ENCODE measurements at regions not wholly inside any gene's neighbourhood (a gene's known extent, or its start where the extent isn't known, plus 50 kb on each side); places are given as distances from the start of the nearest gene placed in this dataset.

DNA sequence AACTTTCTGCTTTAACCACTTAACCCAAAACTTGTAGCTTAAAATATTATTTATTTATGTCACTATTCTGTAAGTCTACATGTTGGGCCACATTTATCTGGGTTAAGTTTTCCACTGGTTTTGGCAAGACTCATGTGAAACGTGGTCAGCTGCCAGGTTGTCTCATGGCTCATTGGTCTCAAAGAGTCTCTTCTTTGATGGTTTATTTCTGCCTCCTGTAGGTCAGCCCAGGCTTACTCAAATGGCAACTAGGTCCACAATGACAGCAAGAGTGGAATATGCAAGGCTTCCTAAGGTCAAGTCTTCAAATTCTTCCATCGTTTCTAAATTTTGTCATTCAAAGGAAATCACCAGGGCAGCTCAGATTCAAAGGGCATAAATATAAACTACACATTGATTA lies 828.7 kb downstream of the PCDH7 start:
- DNase-seq, result no peak

DNA sequence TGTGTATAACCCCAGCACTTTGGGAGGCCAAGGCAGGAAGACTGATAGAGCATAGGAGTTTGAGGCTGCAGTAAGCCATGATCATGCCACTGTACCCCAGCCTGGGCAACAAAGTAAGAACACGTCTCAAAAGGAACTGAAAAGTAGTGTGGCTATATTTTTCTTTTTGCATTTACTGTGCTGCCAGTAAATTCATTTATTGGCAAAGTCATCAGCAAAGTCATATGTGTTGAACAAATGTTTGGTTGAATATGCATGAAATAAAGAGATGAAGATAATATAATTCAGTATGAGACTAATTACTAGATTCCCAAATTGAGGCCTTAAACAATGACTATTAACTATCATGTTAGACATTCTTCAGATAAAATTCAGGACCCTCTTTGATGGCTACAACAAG lies 829.1 kb downstream of the PCDH7 start:
- DNase-seq, result no peak

DNA sequence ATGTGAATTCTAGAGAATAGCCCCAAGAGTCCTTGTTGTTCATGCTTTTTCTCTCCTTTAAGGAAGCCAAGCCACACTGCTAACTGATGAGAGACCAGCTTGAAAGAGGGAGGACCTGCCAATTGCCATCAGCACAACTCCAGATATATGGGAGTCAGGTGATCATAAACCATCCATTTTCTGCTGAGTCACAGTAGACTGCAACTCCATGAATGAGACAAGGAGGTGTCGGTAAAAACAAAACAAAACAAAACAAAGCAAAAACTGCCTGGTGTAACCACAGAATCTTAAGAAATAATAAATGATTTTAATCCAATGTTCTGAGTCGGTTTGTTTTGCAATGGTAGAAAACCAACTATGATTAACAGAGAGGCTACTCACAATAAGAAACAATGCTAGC lies 837.3 kb downstream of the PCDH7 start:
- no peak for DNase-seq

DNA sequence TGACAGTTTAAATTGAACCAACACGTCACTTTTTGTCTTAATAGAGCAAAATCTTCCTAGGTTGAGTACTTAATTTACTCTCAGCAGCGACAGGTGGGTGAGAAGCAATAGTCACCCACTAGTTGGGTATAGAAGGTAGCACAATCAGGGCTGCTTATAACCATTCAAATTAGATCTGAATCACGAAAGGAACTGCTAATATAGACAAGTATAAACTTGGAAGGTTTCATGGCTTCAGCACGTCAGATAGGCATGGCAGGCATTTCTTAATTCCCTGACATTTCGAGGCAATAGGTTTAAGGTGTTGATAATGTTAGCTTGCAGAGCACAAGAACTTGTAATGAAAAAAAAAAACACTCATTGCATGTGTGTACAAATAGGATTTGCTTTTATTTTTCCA lies 853.4 kb downstream of the PCDH7 start:
- DNase-seq, result no peak

DNA sequence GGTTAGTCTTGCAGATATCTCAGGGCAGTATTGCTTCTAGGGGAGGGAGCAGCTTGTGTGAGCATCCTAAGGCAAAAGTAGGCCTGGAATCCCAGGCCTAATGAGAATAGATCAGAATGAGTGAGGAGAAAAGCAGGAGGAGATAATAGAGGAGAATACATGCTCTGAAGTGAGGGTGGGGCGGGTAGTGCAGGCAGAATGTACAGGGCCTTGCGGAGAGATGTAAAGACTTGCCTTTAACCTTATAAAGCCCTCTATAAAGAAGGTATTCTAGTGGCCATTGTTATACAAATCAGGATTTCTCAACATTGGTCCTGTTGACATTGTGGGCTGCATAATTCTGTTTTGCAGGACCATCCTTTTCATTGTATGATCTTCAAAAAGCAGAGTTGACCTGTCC lies 855.3 kb downstream of the PCDH7 start:
- no peak for DNase-seq

DNA sequence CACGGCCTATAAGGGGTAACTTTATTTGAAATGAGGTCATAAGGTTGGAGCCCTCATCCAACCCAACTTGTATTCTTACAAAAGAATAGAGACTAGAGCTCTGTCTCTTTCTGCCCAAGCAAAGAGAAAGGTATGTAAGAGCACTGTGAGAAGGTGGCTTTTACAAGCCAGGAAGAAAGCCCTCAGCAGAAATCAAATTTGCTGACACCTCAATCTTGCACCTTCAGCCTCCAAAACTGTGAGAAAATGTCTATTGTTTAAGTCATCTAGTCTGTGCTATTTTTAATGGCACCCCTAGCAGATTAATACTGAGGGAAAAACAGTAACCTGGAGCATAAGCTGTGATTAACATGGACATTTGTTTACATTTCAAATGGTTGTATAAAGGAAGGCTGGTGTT lies 860.7 kb downstream of the PCDH7 start:
- DNase-seq, result no peak

DNA sequence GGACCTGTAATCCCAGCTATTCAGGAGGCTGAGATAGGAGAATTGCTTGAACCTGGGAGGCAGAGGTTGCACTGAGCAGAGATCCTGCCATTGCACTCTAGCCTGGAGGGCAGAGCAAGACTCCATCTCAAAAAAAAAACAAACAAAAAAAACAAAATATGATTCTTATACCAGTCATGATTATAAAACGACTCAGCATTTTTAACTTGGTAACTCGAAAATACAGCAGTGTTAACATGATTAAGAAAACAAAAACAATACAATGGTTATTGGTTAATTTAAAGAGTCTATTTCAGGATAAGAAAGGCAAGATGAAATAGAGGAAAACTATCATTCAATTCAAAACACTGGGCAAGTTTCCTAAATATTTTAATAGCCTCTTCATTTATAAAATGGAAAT lies 865.3 kb downstream of the PCDH7 start:
- DNase-seq, result no peak

DNA sequence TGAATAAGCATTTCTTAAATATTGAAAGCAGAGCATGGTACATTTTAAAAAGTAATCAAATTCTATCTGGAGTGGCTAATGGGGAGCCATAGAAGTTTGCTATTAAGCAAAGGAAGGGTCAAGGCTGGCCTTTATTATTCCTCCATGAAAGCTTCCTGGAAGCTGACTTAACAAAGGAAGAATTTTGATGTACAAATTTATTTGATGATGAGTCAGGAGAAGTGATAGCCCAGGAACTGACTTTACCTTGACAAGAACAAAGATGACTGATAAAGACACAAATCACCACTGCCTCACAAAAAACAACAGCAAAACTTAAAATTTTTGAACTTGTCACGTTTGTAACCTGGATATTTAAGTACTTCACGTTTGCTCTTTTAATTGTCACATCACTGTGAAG lies 872.1 kb downstream of the PCDH7 start:
- no peak for DNase-seq

DNA sequence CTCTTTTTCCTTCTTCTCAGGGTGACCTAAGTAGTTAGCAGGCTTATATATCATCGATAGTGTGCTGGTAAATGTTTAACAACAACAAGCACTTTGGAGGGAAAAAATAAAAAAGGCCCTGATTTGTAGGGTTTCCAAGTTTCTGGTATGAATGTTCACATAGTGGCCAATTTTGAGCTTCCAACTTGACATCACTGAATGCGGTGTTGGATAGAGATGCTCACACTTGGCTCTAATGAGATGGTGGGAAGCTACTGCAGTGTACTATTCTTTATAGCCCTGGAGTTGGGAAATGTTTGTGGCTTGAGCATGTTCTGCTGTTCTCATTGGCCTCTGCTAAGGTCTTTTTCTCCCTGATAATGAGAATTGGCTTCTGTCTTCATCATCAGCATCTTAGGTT lies 875.3 kb downstream of the PCDH7 start:
- DNase-seq, result no peak

DNA sequence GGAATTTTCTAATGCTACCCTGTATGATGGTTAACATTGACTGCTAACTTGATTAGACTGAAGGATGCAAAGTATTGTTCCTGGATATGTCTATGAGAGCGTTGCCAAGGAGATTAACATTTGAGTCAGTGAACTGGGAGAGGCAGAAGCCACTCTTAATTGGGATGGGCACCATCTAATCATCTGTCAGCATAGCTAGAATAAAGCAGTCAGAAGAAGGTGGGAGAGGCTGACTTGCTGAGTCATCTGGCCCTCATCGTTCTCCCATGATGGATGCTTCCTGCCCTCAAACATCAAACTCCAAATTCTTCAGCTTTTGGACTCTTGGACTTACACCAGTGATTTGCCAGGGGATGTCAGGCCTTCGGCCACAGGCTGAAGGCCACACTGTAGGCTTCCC lies 878.5 kb downstream of the PCDH7 start:
- no peak for DNase-seq

DNA sequence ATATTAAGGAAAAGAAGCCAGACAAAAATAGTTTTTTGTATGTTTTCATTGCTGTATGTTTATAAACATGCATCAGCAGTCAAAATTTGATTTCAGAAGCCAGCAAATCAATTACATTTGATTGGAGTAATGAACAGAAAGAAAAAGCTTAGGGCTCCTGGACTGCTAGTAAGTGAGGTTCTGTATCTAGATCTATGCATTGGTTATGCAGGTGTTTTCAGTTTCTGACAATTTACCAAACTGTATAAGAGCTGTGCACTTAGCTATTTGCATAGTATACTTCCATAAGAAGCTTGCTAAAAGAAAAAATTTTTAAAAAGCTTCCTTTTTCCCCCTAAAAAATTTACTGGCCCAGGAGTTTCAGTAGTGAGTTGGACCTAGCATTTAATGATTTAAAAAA lies 881.6 kb downstream of the PCDH7 start:
- no peak for DNase-seq

DNA sequence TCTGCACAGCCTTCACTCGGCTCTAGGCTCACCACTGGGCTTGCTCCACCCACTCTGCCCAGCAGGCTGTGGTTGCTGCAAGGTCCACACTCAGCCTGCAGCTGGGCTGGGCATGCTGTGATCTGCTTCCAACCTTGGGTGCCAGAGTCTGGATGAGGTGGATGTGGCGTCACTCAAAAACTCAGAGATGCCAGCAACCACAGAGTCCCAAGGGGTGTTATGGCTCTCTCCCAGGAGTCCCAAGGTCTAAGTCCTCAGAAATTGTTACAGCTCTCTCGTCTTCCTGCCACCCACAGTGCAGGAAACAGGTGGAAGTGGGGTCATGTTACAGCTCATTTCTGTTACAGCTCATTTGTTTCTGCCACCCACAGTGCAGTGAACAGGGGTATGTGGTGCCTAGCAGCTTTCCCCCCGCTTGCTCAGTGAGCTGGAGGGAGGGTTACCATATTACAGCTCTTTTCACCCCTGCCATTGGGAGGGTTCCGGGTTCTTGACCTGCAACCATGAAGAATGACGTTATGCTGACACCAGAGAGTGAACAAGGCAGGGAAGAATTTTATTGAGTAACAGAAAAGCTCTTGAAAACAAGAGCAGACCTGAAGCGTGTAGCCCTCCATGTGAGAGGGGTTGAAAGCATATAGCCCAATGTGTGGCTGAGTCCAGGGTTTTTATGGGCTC lies 893.9 kb downstream of the PCDH7 start:
- DNase-seq, result no peak

DNA sequence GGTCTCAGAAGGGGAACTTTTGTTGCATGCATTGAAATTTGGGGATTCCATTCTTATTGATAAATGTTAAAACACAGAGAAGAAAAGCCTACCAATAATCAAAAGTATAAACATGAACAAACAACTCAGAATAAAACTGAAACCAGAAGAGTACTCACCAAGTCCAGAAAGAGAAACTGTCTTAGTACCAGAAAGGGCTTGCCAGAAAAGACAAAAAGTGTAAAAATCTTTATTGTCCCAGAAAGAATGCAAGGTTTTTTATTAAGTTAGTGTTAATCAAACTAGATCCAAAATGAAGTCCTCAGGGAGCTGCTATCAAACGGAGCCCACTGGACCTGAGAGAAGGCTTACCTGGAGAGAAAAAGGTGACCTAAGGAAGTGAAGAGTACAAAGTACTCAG lies 897.5 kb downstream of the PCDH7 start:
- no peak for DNase-seq

DNA sequence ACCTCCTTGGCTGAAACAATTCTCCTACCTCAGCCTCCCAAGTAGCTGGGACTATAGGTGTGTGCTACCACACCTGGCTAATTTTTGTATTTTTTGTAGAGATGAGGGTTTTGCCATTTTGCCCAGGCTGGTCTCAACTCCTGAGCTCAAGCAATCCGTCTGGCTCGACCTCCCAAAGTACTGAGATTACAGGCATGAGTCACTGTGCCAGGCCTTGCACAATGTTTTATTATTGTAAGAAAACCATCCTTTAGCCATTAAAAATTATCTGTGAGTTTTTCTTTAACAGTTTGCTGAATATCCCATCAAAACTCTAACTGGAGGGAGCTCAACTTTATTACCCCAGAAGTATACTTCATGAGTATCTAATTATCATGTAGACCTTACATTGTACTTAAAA lies 900.3 kb downstream of the PCDH7 start:
- no peak for DNase-seq

DNA sequence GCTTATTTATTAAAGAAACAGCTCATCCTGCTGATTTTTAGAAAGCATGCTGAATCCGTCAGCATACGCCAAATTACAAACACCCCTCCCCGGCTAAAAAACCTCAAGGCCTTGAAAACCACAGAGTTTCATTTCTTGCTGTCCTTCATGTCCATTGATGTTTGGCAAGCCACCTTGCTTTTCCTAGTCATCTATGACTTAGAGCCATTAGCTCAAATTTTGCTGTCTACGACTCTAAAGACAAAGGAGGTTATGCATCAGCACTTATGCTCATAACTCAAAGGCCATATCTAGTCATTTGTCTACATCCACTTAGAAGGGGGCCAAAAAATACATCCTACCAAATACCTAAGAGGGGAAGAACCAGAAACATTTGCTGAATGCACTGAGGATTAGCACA lies 925.1 kb downstream of the PCDH7 start:
- no peak for DNase-seq

DNA sequence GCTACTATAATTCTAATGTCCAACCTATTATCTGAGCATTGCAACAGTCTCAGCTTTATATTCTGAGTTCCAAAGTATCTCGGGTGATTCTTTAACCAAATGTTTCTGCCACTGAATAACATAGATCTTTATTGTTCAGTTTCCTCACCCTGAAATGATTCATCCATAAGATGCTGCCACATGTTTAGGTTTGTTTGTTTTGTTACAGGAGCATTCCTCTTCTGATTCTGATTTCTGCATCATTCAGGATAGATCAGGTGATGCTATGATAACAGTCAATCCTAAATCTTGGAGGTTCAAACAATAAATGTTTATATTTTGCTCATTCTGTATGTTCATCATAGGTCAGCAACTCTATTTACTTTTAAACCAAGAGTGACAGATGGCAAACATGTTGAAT lies 927.6 kb downstream of the PCDH7 start:
- DNase-seq, result no peak

DNA sequence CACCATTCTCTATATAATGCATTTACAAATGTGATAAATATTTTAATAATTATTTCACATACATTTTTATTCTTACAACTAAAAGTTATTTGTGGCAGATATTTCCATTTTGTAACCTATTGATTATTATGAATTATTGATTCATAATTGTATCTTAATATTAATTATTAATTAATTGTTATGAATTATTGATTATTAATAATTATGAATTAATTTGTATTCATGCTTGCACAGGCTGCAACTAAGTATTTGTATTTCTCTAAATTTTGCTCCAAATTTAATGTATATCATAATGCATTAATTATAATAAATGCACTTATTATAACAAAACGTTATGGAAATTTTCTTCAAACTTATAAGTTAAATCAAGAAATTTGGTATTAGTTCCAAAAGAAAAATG lies 929.7 kb downstream of the PCDH7 start:
- DNase-seq, result no peak

DNA sequence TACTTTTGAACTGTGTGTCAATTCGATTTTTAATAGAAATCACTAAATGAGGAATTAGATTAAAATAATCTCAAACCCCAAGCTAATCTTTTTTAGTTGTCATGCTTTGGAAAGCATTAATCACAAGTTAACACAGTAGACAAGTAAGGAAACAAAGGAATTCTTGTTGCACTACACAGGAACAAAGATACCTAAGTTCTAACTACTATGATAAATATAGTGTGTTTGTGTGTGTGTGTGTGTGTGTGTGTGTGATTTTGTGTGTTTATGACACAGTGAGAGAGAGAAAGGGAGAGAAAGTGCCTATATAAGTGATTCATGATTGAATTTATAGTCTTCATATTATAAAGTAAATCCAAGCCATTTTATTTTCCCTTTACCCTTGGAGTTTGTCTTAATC lies 931.4 kb downstream of the PCDH7 start:
- DNase-seq, result no peak

DNA sequence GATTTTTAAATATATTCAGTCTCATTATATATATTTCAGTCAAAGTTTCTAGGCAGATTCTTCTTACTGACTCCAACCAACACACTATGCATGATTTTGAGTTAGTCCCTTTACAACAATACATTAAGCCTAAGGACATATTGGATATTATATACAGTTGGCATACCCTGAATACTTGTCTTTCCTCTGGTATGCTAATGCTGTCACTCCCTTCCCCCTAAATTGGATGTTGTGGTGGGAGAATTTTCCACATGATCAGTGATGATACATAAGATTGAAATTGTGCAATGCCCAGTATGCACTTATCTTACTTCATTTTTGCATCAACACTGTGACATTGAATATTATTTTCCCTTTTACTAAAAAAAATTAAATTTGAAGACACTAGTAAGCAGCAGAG lies 935.2 kb downstream of the PCDH7 start:
- no peak for DNase-seq

DNA sequence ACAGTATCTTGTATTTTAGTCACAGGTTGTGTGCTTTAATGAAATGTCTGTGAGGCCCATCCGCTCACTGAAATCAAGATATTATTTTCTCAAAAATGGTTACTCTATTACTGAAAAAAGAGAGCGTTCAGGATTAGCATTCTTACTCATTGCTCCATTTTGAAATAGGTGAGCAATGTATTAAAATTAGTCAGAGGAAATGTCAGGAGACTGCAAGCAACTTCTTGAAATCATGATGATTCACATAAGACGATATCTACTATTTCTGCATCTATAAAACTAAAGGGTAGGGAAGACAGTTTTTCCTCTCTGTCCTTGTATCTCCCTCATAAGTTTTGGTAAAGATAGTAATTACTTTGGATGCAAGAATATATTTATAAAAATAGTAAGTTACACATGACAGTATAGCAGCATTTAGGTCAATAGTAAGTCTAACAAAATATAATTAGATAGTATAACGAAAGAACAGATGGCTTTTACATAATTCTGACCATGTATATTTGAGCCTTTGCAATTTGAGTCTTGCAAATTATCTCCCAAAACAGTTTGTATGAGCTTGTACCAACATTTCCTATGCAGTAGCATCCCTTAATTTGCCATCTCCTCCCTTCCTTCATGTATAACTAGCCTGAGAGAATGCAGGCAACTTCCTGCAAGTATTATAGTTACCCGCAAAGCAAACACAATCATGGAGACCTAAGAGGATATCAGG lies 937.8 kb downstream of the PCDH7 start:
- DNase-seq, result no peak

DNA sequence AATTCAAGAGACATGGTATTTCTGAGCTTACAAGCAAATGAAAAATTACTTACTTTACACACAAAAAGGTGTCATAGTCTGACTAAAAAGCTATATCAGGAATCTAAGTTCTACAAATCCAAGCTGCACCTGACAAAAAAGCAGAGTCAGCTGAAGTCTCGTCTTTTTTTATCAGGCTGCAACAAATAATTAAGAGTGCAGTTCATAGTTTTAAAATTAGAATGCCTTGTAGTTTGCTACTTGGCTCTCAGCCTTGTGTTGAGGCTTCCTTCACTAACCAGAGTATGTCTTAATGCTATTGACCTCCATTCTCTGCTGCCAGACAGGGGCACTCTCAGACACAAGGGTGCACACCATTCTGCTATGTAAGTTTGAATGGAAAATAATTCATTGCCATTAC lies 940.7 kb downstream of the PCDH7 start:
- DNase-seq, result no peak

DNA sequence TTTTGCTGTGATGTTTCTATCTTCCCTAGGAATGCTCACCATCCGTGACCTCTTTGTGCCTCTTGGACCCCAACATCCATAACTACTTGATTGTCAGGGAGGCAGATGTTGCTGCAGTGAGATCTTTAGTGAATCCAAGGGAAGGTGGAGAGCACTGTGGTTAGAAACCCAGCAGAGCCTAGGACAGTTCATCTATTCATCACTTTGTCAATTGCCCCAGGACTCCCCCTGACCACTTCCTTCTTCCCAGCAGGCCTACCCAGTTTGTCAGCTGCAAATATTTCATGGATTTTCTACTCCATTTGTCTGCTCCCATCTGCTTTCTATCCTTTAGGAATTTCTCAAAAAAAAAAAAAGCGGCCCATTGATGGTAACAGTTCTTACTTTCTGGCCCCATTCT lies 942.8 kb downstream of the PCDH7 start:
- no peak for DNase-seq

DNA sequence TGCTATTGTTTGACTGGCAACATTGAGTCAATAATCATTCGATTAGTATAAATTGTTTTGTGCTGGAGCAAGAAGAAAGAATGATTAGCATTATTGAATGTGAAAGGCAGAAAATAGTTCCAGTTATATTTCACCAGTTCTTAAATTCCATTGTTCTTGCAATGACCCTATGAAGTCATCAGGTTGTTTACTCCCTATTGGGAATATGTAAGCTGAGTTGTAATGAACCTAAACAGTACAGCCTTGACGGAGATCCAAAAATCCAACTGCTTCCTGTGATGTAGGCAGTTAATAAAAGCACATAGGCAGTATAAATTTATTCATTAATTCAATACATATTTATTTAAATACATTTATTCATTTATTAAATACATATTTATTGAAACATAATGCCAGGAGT lies 947.5 kb downstream of the PCDH7 start:
- no peak for DNase-seq

DNA sequence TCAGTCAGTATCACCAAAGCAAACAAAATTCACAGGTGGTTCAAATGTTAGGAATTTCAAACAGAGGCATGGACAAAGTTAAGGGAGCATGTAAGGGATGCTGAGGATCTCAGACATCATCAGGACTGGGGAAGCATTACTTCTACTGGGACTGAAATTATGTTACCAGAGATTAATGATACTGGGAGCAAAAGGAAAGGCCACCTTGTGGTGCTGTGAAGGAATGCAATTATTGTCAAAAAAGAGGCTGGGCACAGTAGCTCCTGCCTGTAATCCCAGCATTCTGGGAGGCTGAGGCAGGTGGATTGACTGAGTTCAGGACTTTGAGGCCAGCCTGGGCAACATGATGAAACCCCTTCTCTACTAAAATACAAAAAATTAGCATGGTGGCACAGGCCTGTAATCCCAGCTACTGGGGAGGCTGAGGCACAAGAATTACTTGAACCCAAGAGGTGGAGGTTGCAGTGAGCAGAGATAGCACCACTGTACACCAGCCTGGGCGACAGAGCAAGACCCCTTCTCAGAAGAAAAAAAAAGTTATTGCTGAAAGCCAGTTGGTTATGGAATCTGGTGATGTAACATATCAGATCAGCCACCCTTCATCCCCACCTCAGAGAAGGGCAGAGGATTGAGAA lies 954.3 kb downstream of the PCDH7 start:
- no peak for DNase-seq

DNA sequence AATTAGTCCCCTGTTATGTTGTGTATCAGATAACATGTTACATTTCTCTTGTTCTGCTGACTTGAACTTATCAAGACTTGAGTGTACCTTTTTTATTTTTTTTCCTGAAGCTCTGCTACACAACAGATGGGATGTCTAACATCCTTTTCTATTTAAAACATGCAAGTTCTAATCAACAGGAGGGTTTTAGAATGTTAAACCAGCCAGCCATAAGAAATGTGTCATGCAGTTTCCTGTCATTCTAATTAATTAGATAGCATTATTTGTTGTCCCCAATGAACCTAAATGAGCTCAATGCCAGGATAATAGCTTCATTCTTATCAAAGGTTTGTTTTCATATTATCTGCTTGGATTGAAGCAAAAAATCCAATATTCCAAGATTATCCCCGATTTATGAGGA lies 958.2 kb downstream of the PCDH7 start:
- no peak for DNase-seq
